Kidney epithelial cell (primary cell): ENCODE measurements at regions not wholly inside any gene's neighbourhood (a gene's known extent, or its start where the extent isn't known, plus 50 kb on each side); places are given as distances from the start of the nearest gene placed in this dataset.

ENCODE experiments used
- DNase-seq: peaks from one replicate; pipeline ENCODE4 v3.0.0-alpha.2; 2010; ENCODE audit warnings: low read depth
- H3K27me3 ChIP-seq: 2 replicates; pipeline ENCODE4 v1.6.0; 2011; ENCODE audit warnings: low read length; ENCODE audit not compliant: control insufficient read depth, insufficient read depth
- H3K36me3 ChIP-seq: 2 replicates; pipeline ENCODE4 v1.5.1; 2011; ENCODE audit warnings: low read length; ENCODE audit not compliant: control insufficient read depth, insufficient read depth
- H3K4me3 ChIP-seq: 2 replicates; pipeline ENCODE4 v1.5.1; 2011; ENCODE audit warnings: low read depth, mild to moderate bottlenecking, control low read depth, low read length
- TF ChIP-seq, protein P1 (sequence below): IDR thresholded peaks from 2 replicates; pipeline ENCODE4 v1.5.1; 2011; ENCODE audit warnings: mild to moderate bottlenecking, moderate library complexity, low read length, control low read depth, inconsistent platforms; ENCODE audit not compliant: insufficient read depth, poor library complexity, severe bottlenecking

DNA sequence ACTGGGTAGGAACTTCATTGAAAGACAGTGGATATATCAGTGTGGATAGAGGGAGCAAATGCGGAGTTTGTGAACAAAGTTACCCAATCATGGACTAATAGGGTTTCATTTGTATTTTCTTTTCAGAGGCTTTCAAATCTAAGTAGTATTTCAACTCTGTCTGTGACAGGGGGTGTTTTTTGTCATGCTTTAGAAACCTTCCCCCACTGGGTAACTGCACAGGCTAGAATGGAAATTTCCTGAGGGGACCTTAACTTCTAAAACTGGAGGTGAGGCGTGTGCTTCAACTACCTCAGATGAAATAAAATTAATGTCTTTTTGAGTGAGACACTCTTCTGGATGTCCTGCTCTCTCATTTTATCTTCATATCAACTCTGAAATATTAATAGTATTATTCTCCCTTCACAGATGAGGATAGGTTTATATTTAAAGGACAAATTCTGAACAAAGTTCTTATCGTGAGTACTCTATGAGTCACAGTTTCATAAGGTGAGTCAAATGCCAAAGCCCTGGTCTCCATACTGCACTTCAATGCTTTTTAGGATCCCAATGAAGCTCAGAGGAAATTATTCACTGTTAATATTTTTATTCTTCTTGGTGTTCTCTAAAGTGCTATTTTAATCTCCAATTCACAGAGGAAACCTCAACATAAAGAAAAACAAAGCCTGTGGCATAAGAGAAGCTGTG, 770.6 kb downstream of the CCSER2 start:
- Histone ChIP-seq H3K4me3 (no peak overlapping the region), H3K27me3 (no peaks in the 10 kb centered on the region), H3K36me3 (no peaks in the 10 kb centered on the region)
- TF ChIP-seq, protein P1, sequence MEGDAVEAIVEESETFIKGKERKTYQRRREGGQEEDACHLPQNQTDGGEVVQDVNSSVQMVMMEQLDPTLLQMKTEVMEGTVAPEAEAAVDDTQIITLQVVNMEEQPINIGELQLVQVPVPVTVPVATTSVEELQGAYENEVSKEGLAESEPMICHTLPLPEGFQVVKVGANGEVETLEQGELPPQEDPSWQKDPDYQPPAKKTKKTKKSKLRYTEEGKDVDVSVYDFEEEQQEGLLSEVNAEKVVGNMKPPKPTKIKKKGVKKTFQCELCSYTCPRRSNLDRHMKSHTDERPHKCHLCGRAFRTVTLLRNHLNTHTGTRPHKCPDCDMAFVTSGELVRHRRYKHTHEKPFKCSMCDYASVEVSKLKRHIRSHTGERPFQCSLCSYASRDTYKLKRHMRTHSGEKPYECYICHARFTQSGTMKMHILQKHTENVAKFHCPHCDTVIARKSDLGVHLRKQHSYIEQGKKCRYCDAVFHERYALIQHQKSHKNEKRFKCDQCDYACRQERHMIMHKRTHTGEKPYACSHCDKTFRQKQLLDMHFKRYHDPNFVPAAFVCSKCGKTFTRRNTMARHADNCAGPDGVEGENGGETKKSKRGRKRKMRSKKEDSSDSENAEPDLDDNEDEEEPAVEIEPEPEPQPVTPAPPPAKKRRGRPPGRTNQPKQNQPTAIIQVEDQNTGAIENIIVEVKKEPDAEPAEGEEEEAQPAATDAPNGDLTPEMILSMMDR = no peak
- no peak for DNase-seq

DNA sequence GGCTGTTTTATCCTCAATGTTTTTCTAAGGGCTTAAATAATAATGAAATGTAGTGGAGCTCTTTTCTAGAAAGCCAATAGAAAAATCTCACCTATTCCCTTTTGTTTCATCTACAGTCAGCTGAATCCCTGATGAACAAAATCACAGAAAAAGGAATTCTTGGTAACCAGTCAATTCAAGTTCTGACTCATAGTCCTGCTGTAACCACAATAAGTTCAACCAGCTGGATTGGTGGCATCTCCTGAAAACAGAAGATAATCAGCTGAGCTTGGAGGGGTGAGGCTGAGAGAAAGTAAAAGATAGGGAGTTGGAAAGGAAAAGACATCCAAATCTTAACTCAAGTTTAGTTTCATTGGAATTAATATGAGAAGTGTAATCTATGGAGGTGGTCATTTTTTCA, 772.1 kb downstream of the CCSER2 start:
- TF ChIP-seq, protein P1 = no peak
- Histone ChIP-seq H3K27me3 (no peaks in the 10 kb centered on the region), H3K36me3 (no peaks in the 10 kb centered on the region), H3K4me3 (no peak overlapping the region)
- no peak for DNase-seq

DNA sequence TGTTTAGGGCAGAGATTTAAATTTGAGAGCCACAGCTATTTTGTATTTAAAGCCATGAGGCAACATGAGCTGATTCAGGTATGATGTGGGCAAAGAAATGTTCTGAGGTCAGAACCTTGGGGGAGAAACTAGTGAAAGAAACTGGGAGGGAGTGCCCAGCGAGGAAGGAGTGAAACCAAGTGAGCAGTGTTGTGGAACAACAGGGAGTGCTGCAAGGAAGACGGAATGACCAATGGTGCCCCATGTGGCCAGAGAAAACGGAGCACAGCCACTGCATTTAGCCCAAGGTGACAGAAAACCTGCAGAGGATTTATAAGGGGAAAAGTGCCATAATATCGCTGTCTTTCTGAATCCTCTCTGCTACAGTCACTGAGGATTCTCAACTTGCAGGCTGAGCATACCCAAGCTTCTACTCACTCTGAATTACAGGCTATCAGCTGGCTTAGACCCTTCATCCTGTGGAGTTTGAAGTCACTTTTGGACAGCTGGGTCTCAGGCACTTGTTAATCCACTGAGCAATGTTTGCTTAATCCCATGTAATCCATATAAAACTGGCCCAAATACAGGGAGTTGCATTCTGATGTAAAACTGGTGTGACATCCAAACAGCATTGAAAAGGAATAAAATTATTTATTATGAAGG, 777.3 kb downstream of the CCSER2 start:
- Histone ChIP-seq H3K27me3 (no peaks in the 10 kb centered on the region), H3K4me3 (no peak overlapping the region), H3K36me3 (no peaks in the 10 kb centered on the region)
- TF ChIP-seq, protein P1 = peak; percentile 33
- no peak for DNase-seq

DNA sequence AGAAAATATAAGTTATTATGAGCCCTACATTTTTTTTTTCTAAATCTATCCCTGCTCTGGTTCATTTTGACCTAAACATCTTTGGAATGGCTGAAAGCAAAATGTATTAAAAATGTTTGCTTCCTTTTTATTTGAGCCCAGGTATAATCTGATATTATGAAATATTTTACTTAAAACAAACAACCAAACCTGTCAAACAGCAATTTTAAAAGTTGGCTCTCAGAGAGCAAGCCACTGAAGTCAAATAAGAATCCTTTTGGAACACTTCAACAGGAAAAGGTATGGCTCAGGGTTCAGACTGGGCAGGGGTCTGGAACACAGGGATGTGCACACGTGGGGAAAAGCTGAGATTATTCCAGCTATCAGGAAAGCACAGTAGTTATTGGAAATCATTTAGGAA, 782.9 kb downstream of the CCSER2 start:
- Histone ChIP-seq H3K27me3 (no peaks in the 10 kb centered on the region), H3K4me3 (no peak overlapping the region), H3K36me3 (no peaks in the 10 kb centered on the region)
- TF ChIP-seq, protein P1 = no peak
- no peak for DNase-seq

DNA sequence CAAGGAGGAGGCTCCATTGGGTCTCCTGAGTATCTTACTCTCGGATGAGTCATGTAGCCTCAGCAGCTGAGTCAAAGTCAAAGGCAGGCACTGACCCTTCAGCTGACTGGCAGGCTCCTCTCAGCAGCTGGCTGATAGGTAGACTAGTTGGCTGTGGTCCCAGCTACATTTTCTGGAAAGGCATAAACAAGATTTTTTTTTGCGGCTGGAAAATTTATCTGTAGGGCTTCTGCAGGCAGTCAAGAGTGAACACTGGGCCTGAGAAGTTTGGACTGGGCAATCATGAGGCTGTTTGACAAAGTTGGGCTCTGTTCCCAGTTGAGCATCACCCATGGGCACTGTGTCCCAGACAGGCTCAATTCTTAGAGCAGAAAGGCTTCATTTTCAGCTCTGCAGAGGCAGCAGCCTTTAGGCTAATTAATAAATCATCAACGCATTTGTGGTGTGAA, 796.2 kb downstream of the CCSER2 start:
- no peak for DNase-seq
- H3K27me3 ChIP-seq = no peaks in the 10 kb centered on the region
- no peak overlapping the region for H3K4me3 ChIP-seq
- H3K36me3 ChIP-seq = no peaks in the 10 kb centered on the region
- TF ChIP-seq, protein P1 = no peak
